AG04450 (cell line): ENCODE measurements at regions not wholly inside any gene's neighbourhood (a gene's known extent, or its start where the extent isn't known, plus 50 kb on each side); places are given as distances from the start of the nearest gene placed in this dataset.

Source experiments
- CTCF ChIA-PET: fragments of 300-600, 350-600 bp; formaldehyde crosslinking; extraction: SDS; loops from one replicate; lab custom pipeline; 2022; ENCODE audit warnings: antibody characterized with exemption, inconsistent platforms; lab: Charles Lee
- POLR2A ChIA-PET: fragments of 350-600 bp; formaldehyde crosslinking; extraction: SDS; loops from one replicate; lab custom pipeline; 2021; ENCODE audit warnings: antibody characterized with exemption, inconsistent platforms; lab: Yijun Ruan, JAX
- DNase-seq: peaks from one replicate; pipeline ENCODE4 v3.0.0-alpha.2; 2011; ENCODE audit warnings: low read depth, low spot score
- H3K27ac ChIP-seq: one replicate; pipeline ENCODE4 v1.5.1; 2012; ENCODE audit warnings: low read depth, low read length, control low read depth
- H3K27me3 ChIP-seq: one replicate; pipeline ENCODE4 v1.6.0; 2012; ENCODE audit warnings: low read length; ENCODE audit not compliant: control insufficient read depth, insufficient read depth
- H3K4me3 ChIP-seq: 2 replicates; pipeline ENCODE4 v1.5.1; 2011; ENCODE audit warnings: mild to moderate bottlenecking, low read depth, low read length, control low read depth
- H3K9me3 ChIP-seq: 2 replicates; pipeline ENCODE4 v1.5.1; 2012; ENCODE audit warnings: low read length; ENCODE audit not compliant: control insufficient read depth, insufficient read depth
- CTCF ChIP-seq: IDR thresholded peaks from 2 replicates; pipeline ENCODE4 v1.5.1; 2011; ENCODE audit warnings: low read depth, low read length, control low read depth, inconsistent platforms

- peaks cover 6% of the 10 kb centered on the region; the same call in 1 of the 2 replicates for H3K9me3 ChIP-seq
- H3K4me3 ChIP-seq: no peak overlapping the region
- TF ChIP-seq CTCF: no peak
- ChIA-PET POLR2A (no interaction called here), CTCF (no interaction called here)
- no peak for DNase-seq
- no peak overlapping the region for H3K27ac ChIP-seq
- H3K27me3 ChIP-seq: no peaks in the 10 kb centered on the region
Measured at GRCh38 chr22:47291565-47292495, 529.4 kb downstream of the TBC1D22A start.

- H3K27ac ChIP-seq: no peak overlapping the region
- no peak overlapping the region for H3K4me3 ChIP-seq
- ChIA-PET CTCF (no interaction called here), POLR2A (no interaction called here)
- peaks cover 4% of the 10 kb centered on the region; the same call in 1 of the 2 replicates for H3K9me3 ChIP-seq
- no peak for DNase-seq
- no peaks in the 10 kb centered on the region for H3K27me3 ChIP-seq
- no peak for TF ChIP-seq CTCF
Measured at GRCh38 chr22:47290706-47291430, 528.4 kb downstream of the TBC1D22A start.

GRCh38 chr22:47289336-47289985 lies 527.0 kb downstream of the TBC1D22A start:
- no peaks in the 10 kb centered on the region for H3K27me3 ChIP-seq
- H3K9me3 ChIP-seq: peaks cover 4% of the 10 kb centered on the region; the same call in 1 of the 2 replicates
- no peak for TF ChIP-seq CTCF
- CTCF ChIA-PET: interaction anchor here (0.6 kb wide), 1 partner anchor 300 kb away, joined by 3 read pairs; no protein-coding TSS in a partner anchor
- H3K4me3 ChIP-seq: no peak overlapping the region
- no peak for DNase-seq
- POLR2A ChIA-PET: no interaction called here
- no peak overlapping the region for H3K27ac ChIP-seq

- DNase-seq: no peak
- ChIA-PET POLR2A (no interaction called here), CTCF (no interaction called here)
- TF ChIP-seq CTCF: no peak
- no peak overlapping the region for H3K27ac ChIP-seq
- H3K4me3 ChIP-seq: no peak overlapping the region
- H3K9me3 ChIP-seq: peaks cover 4% of the 10 kb centered on the region; the same call in 1 of the 2 replicates
- no peaks in the 10 kb centered on the region for H3K27me3 ChIP-seq
Measured at GRCh38 chr22:47288680-47289079, 526.2 kb downstream of the TBC1D22A start.
